ENCODE measurements at regions not wholly inside any gene's neighbourhood (a gene's known extent, or its start where the extent isn't known, plus 50 kb on each side); places are given as distances from the start of the nearest gene placed in this dataset.
"Not testable (repeated sequence)": the region's sequence is repeated elsewhere in the genome, so short reads cannot be mapped to it uniquely, and the experiment has no call there.

- H3K4me1 ChIP-seq; H3K36me3 ChIP-seq; H3K27ac ChIP-seq; H3K9me3 ChIP-seq; intact Hi-C loops (cut with DNase I); H3K27me3 ChIP-seq; H3K4me3 ChIP-seq: not testable (repeated sequence)
- DNase-seq = peak; percentile 31 to 72
- 18 to 22% methylated on average over 8 to 10 of the region's 13 CpGs for WGBS, 2 donors
- ATAC-seq = peak; percentile 64 to 93 (median 88)
Observed at GRCh38 chr1:146777826-146778602, 160.1 kb upstream of the NBPF12 start.

- H3K9me3 ChIP-seq; H3K27me3 ChIP-seq; intact Hi-C loops (cut with DNase I); H3K36me3 ChIP-seq; H3K4me3 ChIP-seq; DNase-seq; ATAC-seq; H3K4me1 ChIP-seq; H3K27ac ChIP-seq: not testable (repeated sequence)
- 60 to 66% methylated on average over 2 to 4 of the region's 6 CpGs for WGBS, 2 donors
Observed at GRCh38 chr1:146774988-146775387, 163.1 kb upstream of the NBPF12 start.

- H3K36me3 ChIP-seq; H3K27ac ChIP-seq; H3K4me1 ChIP-seq; H3K9me3 ChIP-seq; H3K4me3 ChIP-seq; H3K27me3 ChIP-seq; ATAC-seq; DNase-seq; intact Hi-C loops (cut with DNase I): not testable (repeated sequence)
- WGBS, 2 donors = 47% methylated on average over 7 of the region's 7 CpGs
Observed at GRCh38 chr1:146774271-146774670, 163.9 kb upstream of the NBPF12 start.

- H3K36me3 ChIP-seq; intact Hi-C loops (cut with DNase I); H3K4me3 ChIP-seq; H3K9me3 ChIP-seq; H3K27ac ChIP-seq; H3K27me3 ChIP-seq; H3K4me1 ChIP-seq; DNase-seq: not testable (repeated sequence)
- ATAC-seq = peak in 1 of 8 donors; percentile 25
- WGBS, 2 donors = 64 to 71% methylated on average over 16 of the region's 16 CpGs
Observed at GRCh38 chr1:146771409-146771808, 166.7 kb upstream of the NBPF12 start.

GRCh38 chr1:146770998-146771397 is 167.1 kb upstream of the NBPF12 start:
- H3K9me3 ChIP-seq; intact Hi-C loops (cut with DNase I); DNase-seq; H3K4me1 ChIP-seq; H3K4me3 ChIP-seq; H3K36me3 ChIP-seq; H3K27me3 ChIP-seq; H3K27ac ChIP-seq: not testable (repeated sequence)
- no CpG with 5 or more reads among the region's 3 CpGs for WGBS, 2 donors
- ATAC-seq = peak in 5 of 8 donors; percentile 33 to 67 (median 44)

- peak in 5 of 8 donors; percentile 37 to 87 (median 65) for ATAC-seq
- DNase-seq; H3K9me3 ChIP-seq; H3K4me1 ChIP-seq; H3K27me3 ChIP-seq; intact Hi-C loops (cut with DNase I); H3K36me3 ChIP-seq; H3K4me3 ChIP-seq; H3K27ac ChIP-seq: not testable (repeated sequence)
- WGBS, 2 donors = no CpG with 5 or more reads among the region's 5 CpGs
Observed at GRCh38 chr1:146763234-146763633, 174.9 kb upstream of the NBPF12 start.

GRCh38 chr1:146756858-146757257 is 181.3 kb upstream of the NBPF12 start:
- H3K36me3 ChIP-seq; H3K27ac ChIP-seq; intact Hi-C loops (cut with DNase I); H3K27me3 ChIP-seq; H3K4me3 ChIP-seq; DNase-seq; H3K4me1 ChIP-seq; ATAC-seq; H3K9me3 ChIP-seq: not testable (repeated sequence)
- WGBS, 2 donors = 75 to 76% methylated on average over 3 of the region's 4 CpGs

GRCh38 chr1:146748686-146749085 is 189.4 kb upstream of the NBPF12 start:
- intact Hi-C loops (cut with DNase I); H3K4me3 ChIP-seq; DNase-seq; H3K9me3 ChIP-seq; H3K36me3 ChIP-seq; H3K27ac ChIP-seq; H3K27me3 ChIP-seq; H3K4me1 ChIP-seq: not testable (repeated sequence)
- peak in 5 of 8 donors; percentile 38 to 86 (median 83) for ATAC-seq
- WGBS, 2 donors = 43 to 73% methylated on average over 1 of the region's 3 CpGs
- peak in 5 of 9 donors; percentile 12 to 36 (median 32) for TF ChIP-seq CTCF (IDR thresholded peaks at IDR 0.05)

GRCh38 chr1:146731981-146732680 is 206.0 kb upstream of the NBPF12 start:
- H3K4me3 ChIP-seq; ATAC-seq; intact Hi-C loops (cut with DNase I); H3K27ac ChIP-seq; H3K9me3 ChIP-seq; H3K27me3 ChIP-seq; H3K4me1 ChIP-seq; DNase-seq; H3K36me3 ChIP-seq: not testable (repeated sequence)
- 47 to 55% methylated on average over 7 of the region's 11 CpGs for WGBS, 2 donors

GRCh38 chr1:146729642-146730344 is 208.3 kb upstream of the NBPF12 start:
- H3K9me3 ChIP-seq; H3K4me1 ChIP-seq; DNase-seq; intact Hi-C loops (cut with DNase I); H3K27me3 ChIP-seq; ATAC-seq; H3K4me3 ChIP-seq; H3K36me3 ChIP-seq; H3K27ac ChIP-seq: not testable (repeated sequence)
- WGBS, 2 donors = 65 to 73% methylated on average over 4 to 6 of the region's 9 CpGs
